AG09309 (cell line): ENCODE measurements at regions not wholly inside any gene's neighbourhood (a gene's known extent, or its start where the extent isn't known, plus 50 kb on each side); places are given as distances from the start of the nearest gene placed in this dataset.

ENCODE experiments used
- DNase-seq: peaks from one replicate; pipeline ENCODE4 v3.0.0-alpha.2; 2010; ENCODE audit warnings: low read depth
- H3K4me3 ChIP-seq: 2 replicates; pipeline ENCODE4 v1.5.1; 2011; ENCODE audit warnings: mild to moderate bottlenecking, low read depth, low read length, moderate library complexity; ENCODE audit not compliant: control insufficient read depth
- CTCF ChIP-seq: IDR thresholded peaks from 2 replicates; pipeline ENCODE4 v1.5.1; 2011; ENCODE audit warnings: mild to moderate bottlenecking, low read depth, low read length, inconsistent platforms; ENCODE audit not compliant: insufficient read depth, control insufficient read depth; ENCODE audit errors: missing control alignments

GRCh38 chr5:125564317-125564975 lies 818.0 kb upstream of the ZNF608 start:
- no peak for TF ChIP-seq CTCF
- H3K4me3 ChIP-seq, result no peak overlapping the region
- DNase-seq, result no peak

GRCh38 chr5:125574491-125575044 lies 828.1 kb upstream of the ZNF608 start:
- DNase-seq, result no peak
- H3K4me3 ChIP-seq, result no peak overlapping the region
- TF ChIP-seq CTCF, result no peak

GRCh38 chr5:125575171-125575890 lies 828.9 kb upstream of the ZNF608 start:
- DNase-seq, result no peak
- no peak overlapping the region for H3K4me3 ChIP-seq
- TF ChIP-seq CTCF, result no peak

GRCh38 chr5:125575891-125576505 lies 829.6 kb upstream of the ZNF608 start:
- TF ChIP-seq CTCF, result no peak
- no peak for DNase-seq
- no peak overlapping the region for H3K4me3 ChIP-seq

GRCh38 chr5:125576822-125577221 lies 830.4 kb upstream of the ZNF608 start:
- DNase-seq, result no peak
- no peak overlapping the region for H3K4me3 ChIP-seq
- no peak for TF ChIP-seq CTCF

- H3K4me3 ChIP-seq, result no peak overlapping the region
- TF ChIP-seq CTCF, result no peak
- no peak for DNase-seq
These were observed 832.1 kb upstream of the ZNF608 start for GRCh38 chr5:125578551-125578950.
